ENCODE measurements at regions not wholly inside any gene's neighbourhood (a gene's known extent, or its start where the extent isn't known, plus 50 kb on each side); places are given as distances from the start of the nearest gene placed in this dataset.

DNA sequence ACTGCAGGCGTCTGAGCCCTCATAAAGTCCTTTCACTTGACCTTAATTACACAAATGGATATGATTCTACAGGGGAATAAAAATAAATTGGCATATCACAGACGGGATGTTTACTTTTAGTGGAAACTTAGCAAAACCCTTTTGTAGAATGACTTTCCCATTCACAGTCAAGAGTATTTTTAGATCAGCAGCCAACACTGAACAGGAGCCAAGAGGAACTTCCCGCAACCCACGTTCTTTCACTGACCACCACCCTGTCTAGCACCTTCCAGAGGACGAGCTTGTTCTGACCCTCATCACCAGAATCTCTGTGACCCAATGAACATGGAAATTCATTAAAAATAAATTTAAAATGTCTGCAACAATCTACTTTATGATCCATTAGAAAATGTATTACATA lies 119.0 kb upstream of the SNTG2 start:
- TF ChIP-seq CTCF (IDR thresholded peaks at IDR 0.05) = no peak
- TF ChIP-seq POLR2A (IDR thresholded peaks at IDR 0.05) = no peak
- TF ChIP-seq EP300 (IDR thresholded peaks at IDR 0.05) = no peak

All from ovary (tissue), 3 donors.